Suprapubic skin (tissue), 4 donors: ENCODE measurements at regions not wholly inside any gene's neighbourhood (a gene's known extent, or its start where the extent isn't known, plus 50 kb on each side); places are given as distances from the start of the nearest gene placed in this dataset.

Source experiments
- DNase-seq, 2 donors: peaks; one replicate each; pipeline ENCODE4 v3.0.0-alpha.2; 2019; ENCODE audit warnings: low spot score in 2 of 2
- H3K27ac ChIP-seq: fragments of 200-600 bp; sonication (generic); one replicate; pipeline ENCODE4 v1.5.1; 2019
- H3K27me3 ChIP-seq: fragments of 200-600 bp; sonication (generic); one replicate; pipeline ENCODE4 v1.5.1; 2019
- H3K36me3 ChIP-seq: fragments of 200-600 bp; sonication (generic); one replicate; pipeline ENCODE4 v1.5.1; 2019
- H3K4me1 ChIP-seq: fragments of 200-600 bp; sonication (generic); one replicate; pipeline ENCODE4 v1.5.1; 2019
- H3K4me3 ChIP-seq: fragments of 200-600 bp; sonication (generic); one replicate; pipeline ENCODE4 v1.5.1; 2019; ENCODE audit warnings: mild to moderate bottlenecking
- H3K9me3 ChIP-seq: fragments of 200-600 bp; sonication (generic); one replicate; pipeline ENCODE4 v1.5.1; 2019
- CTCF ChIP-seq, 2 donors: fragments of 200-600 bp in 1 of 2; fragments of 450-650 bp in 1 of 2; sonication (generic) in 1 of 2; IDR thresholded peaks; one replicate each; pipeline ENCODE4 v1.5.1; 2016 to 2019; ENCODE audit warnings: antibody characterized with exemption in 2 of 2, mild to moderate bottlenecking in 1 of 2, moderate library complexity in 1 of 2
- EP300 ChIP-seq: sonication (generic); formaldehyde crosslinking; IDR thresholded peaks from one replicate; pipeline ENCODE4 v1.6.1; 2017; ENCODE audit warnings: antibody characterized with exemption
- POLR2A ChIP-seq, 2 donors: fragments of 450-650 bp; IDR thresholded peaks; one replicate each; pipeline ENCODE4 v1.6.1; 2017; ENCODE audit warnings: antibody characterized with exemption in 2 of 2, mild to moderate bottlenecking in 2 of 2, moderate library complexity in 2 of 2
- POLR2AphosphoS5 ChIP-seq, 3 donors: sonication (generic); formaldehyde crosslinking; IDR thresholded peaks; one replicate each; pipeline ENCODE4 v1.6.1; 2017; ENCODE audit warnings: antibody characterized with exemption in 3 of 3
- WGBS: methylation state at CpG from one replicate; pipeline ENCODE4 v1.1.5; 2018; 5-methylcytosine and 5-hydroxymethylcytosine counted together

GRCh38 chr6:91303326-91303725 lies 716.5 kb upstream of the MAP3K7 start:
- Histone ChIP-seq H3K4me1 (no peaks in the 10 kb centered on the region), H3K9me3 (no peaks in the 10 kb centered on the region), H3K27me3 (no peaks in the 10 kb centered on the region), H3K27ac (no peak overlapping the region), H3K36me3 (no peaks in the 10 kb centered on the region), H3K4me3 (no peak overlapping the region)
- 92% methylated on average over 5 of the region's 12 CpGs for WGBS
- TF ChIP-seq CTCF (IDR thresholded peaks at IDR 0.05), result no peak
- no peak for TF ChIP-seq POLR2A (IDR thresholded peaks at IDR 0.05)
- no peak for TF ChIP-seq EP300
- DNase-seq, result no peak

- no peak overlapping the region for H3K27ac ChIP-seq
Measured at GRCh38 chr6:91299544-91300491, 712.9 kb upstream of the MAP3K7 start.

GRCh38 chr6:91298543-91299145 lies 711.8 kb upstream of the MAP3K7 start:
- Histone ChIP-seq H3K27ac (no peak overlapping the region), H3K4me1 (no peaks in the 10 kb centered on the region), H3K9me3 (no peaks in the 10 kb centered on the region), H3K36me3 (no peaks in the 10 kb centered on the region), H3K4me3 (no peak overlapping the region), H3K27me3 (no peaks in the 10 kb centered on the region)
- 79% methylated on average over 4 of the region's 4 CpGs for WGBS
- TF ChIP-seq POLR2AphosphoS5 (IDR thresholded peaks at IDR 0.05) (no peak), POLR2A (IDR thresholded peaks at IDR 0.05) (no peak), CTCF (IDR thresholded peaks at IDR 0.05) (no peak), EP300 (no peak)
- no peak for DNase-seq

More at GRCh38 chr6:91299544-91300491, 712.9 kb upstream of the MAP3K7 start:
- Histone ChIP-seq H3K9me3 (no peaks in the 10 kb centered on the region), H3K4me1 (no peaks in the 10 kb centered on the region), H3K36me3 (no peaks in the 10 kb centered on the region), H3K27me3 (no peaks in the 10 kb centered on the region), H3K4me3 (no peak overlapping the region)
- TF ChIP-seq CTCF (IDR thresholded peaks at IDR 0.05), result no peak
- no peak for TF ChIP-seq POLR2AphosphoS5 (IDR thresholded peaks at IDR 0.05)
- TF ChIP-seq POLR2A (IDR thresholded peaks at IDR 0.05), result no peak
- TF ChIP-seq EP300, result no peak
- WGBS, result 57% methylated on average over 7 of the region's 7 CpGs
- no peak for DNase-seq

GRCh38 chr6:91293395-91293794 lies 706.5 kb upstream of the MAP3K7 start:
- Histone ChIP-seq H3K27me3 (no peaks in the 10 kb centered on the region), H3K27ac (no peak overlapping the region), H3K9me3 (no peaks in the 10 kb centered on the region), H3K4me1 (no peaks in the 10 kb centered on the region), H3K36me3 (no peaks in the 10 kb centered on the region), H3K4me3 (no peak overlapping the region)
- DNase-seq, result no peak
- TF ChIP-seq EP300 (no peak), POLR2AphosphoS5 (IDR thresholded peaks at IDR 0.05) (no peak), CTCF (IDR thresholded peaks at IDR 0.05) (no peak), POLR2A (IDR thresholded peaks at IDR 0.05) (no peak)

- Histone ChIP-seq H3K4me3 (no peak overlapping the region), H3K27ac (no peak overlapping the region), H3K9me3 (no peaks in the 10 kb centered on the region), H3K4me1 (no peaks in the 10 kb centered on the region), H3K27me3 (no peaks in the 10 kb centered on the region), H3K36me3 (no peaks in the 10 kb centered on the region)
- no peak for TF ChIP-seq EP300
- TF ChIP-seq CTCF (IDR thresholded peaks at IDR 0.05), result no peak
- no peak for TF ChIP-seq POLR2AphosphoS5 (IDR thresholded peaks at IDR 0.05)
- TF ChIP-seq POLR2A (IDR thresholded peaks at IDR 0.05), result no peak
- no peak for DNase-seq
- WGBS, result 28% methylated on average over 4 of the region's 4 CpGs
Measured at GRCh38 chr6:91291071-91291470, 704.2 kb upstream of the MAP3K7 start.
